MCF 10A (cell line): ENCODE measurements at regions not wholly inside any gene's neighbourhood (a gene's known extent, or its start where the extent isn't known, plus 50 kb on each side); places are given as distances from the start of the nearest gene placed in this dataset.

ENCODE experiments used
- BruUV-seq: library from RNA; stranded (reverse); fragments of 400-500 nt; replicated peaks from 2 replicates; lab custom pipeline; 2021; lab: Mats Ljungman, UMichigan
- CTCF ChIA-PET: fragments of 300-600 bp; sonication (Branson Sonifier 250); formaldehyde crosslinking; extraction: SDS; loops from one replicate; lab custom pipeline; 2021; ENCODE audit warnings: antibody characterized with exemption, inconsistent platforms; lab: Yijun Ruan, JAX
- POLR2A ChIA-PET: fragments of 300-600, 350-650 bp; sonication (Branson Sonifier 250); formaldehyde crosslinking; extraction: SDS; loops from one replicate; lab custom pipeline; 2020; ENCODE audit warnings: antibody characterized with exemption, inconsistent platforms; lab: Yijun Ruan, JAX
- DNase-seq: peaks from one replicate; pipeline ENCODE4 v3.0.0-alpha.2; 2018; ENCODE audit not compliant: unreplicated experiment
- H3K27ac Mint-ChIP-seq: one replicate; pipeline ENCODE4 v1.8.0; 2022; ENCODE audit warnings: mild to moderate bottlenecking, low read depth, mixed read lengths; ENCODE audit not compliant: unreplicated experiment
- H3K27me3 Mint-ChIP-seq: one replicate; pipeline ENCODE4 v1.8.0; 2022; ENCODE audit warnings: mixed read lengths; ENCODE audit not compliant: insufficient read depth, unreplicated experiment
- H3K36me3 Mint-ChIP-seq: one replicate; pipeline ENCODE4 v1.8.0; 2022; ENCODE audit warnings: mild to moderate bottlenecking, moderate library complexity, mixed read lengths; ENCODE audit not compliant: insufficient read depth, unreplicated experiment
- H3K4me1 Mint-ChIP-seq: one replicate; pipeline ENCODE4 v1.8.0; 2022; ENCODE audit warnings: mixed read lengths; ENCODE audit not compliant: insufficient read depth, unreplicated experiment
- H3K4me3 Mint-ChIP-seq: one replicate; pipeline ENCODE4 v1.8.0; 2022; ENCODE audit warnings: mild to moderate bottlenecking, moderate library complexity, mixed read lengths; ENCODE audit not compliant: unreplicated experiment
- H3K9me3 Mint-ChIP-seq: one replicate; pipeline ENCODE4 v1.8.0; 2022; ENCODE audit warnings: mixed read lengths; ENCODE audit not compliant: unreplicated experiment
- CTCF ChIP-seq: fragments of 200-600 bp; IDR thresholded peaks from one replicate; pipeline ENCODE4 v1.8.0; 2022; ENCODE audit warnings: antibody characterized with exemption, mild to moderate bottlenecking; ENCODE audit not compliant: unreplicated experiment
- intact Hi-C: fragments of 100-400 bp; cut with micrococcal nuclease; formaldehyde crosslinking; loops from 2 replicates; pipeline ENCODE4 v1.14.1; 2022

GRCh38 chr6:103027271-103027931 is 1633.9 kb downstream of the GRIK2 start:
- Mint-ChIP-seq H3K27ac (no peak overlapping the region), H3K27me3 (no peaks in the 10 kb centered on the region), H3K4me3 (no peak overlapping the region), H3K36me3 (no peaks in the 10 kb centered on the region), H3K9me3 (no peaks in the 10 kb centered on the region), H3K4me1 (no peaks in the 10 kb centered on the region)
- intact Hi-C loops = no loop called here
- CTCF ChIA-PET = interaction anchor here (0.8 kb wide), 1 partner anchor 11 kb away, joined by 3 read pairs; no protein-coding TSS in a partner anchor
- BruUV-seq = no TSS peak
- POLR2A ChIA-PET = no interaction called here
- TF ChIP-seq CTCF = no peak
- no peak for DNase-seq

- ChIA-PET POLR2A (no interaction called here), CTCF (interaction anchor here (0.6 kb wide), 1 partner anchor 1090 kb away, joined by 3 read pairs; no protein-coding TSS in a partner anchor)
- no peak for DNase-seq
- no TSS peak for BruUV-seq
- no peaks in the 10 kb centered on the region for H3K4me1 Mint-ChIP-seq
- H3K36me3 Mint-ChIP-seq = no peaks in the 10 kb centered on the region
- no peaks in the 10 kb centered on the region for H3K9me3 Mint-ChIP-seq
- no peak for TF ChIP-seq CTCF
- intact Hi-C loops = no loop called here
- no peaks in the 10 kb centered on the region for H3K27me3 Mint-ChIP-seq
- no peak overlapping the region for H3K4me3 Mint-ChIP-seq
- no peak overlapping the region for H3K27ac Mint-ChIP-seq
Observed at GRCh38 chr6:103018426-103018825, 1624.9 kb downstream of the GRIK2 start.

- no TSS peak for BruUV-seq
- H3K4me3 Mint-ChIP-seq = no peak overlapping the region
- no peaks in the 10 kb centered on the region for H3K27me3 Mint-ChIP-seq
Observed at GRCh38 chr6:103017878-103018277, 1624.4 kb downstream of the GRIK2 start.

GRCh38 chr6:103011605-103012004 is 1618.1 kb downstream of the GRIK2 start:
- H3K4me3 Mint-ChIP-seq = no peak overlapping the region
- intact Hi-C loops = no loop called here
- H3K9me3 Mint-ChIP-seq = no peaks in the 10 kb centered on the region
- TF ChIP-seq CTCF = no peak
- CTCF ChIA-PET = interaction anchor here (0.6 kb wide), 1 partner anchor 537 kb away, joined by 3 read pairs; no protein-coding TSS in a partner anchor
- H3K4me1 Mint-ChIP-seq = no peaks in the 10 kb centered on the region
- no TSS peak for BruUV-seq
- no peaks in the 10 kb centered on the region for H3K36me3 Mint-ChIP-seq
- H3K27me3 Mint-ChIP-seq = no peaks in the 10 kb centered on the region
- no peak for DNase-seq
- POLR2A ChIA-PET = no interaction called here
- no peak overlapping the region for H3K27ac Mint-ChIP-seq

More at GRCh38 chr6:103017878-103018277, 1624.4 kb downstream of the GRIK2 start:
- Mint-ChIP-seq H3K9me3 (no peaks in the 10 kb centered on the region), H3K27ac (no peak overlapping the region), H3K4me1 (no peaks in the 10 kb centered on the region), H3K36me3 (no peaks in the 10 kb centered on the region)
- ChIA-PET CTCF (interaction anchor here (0.6 kb wide), 1 partner anchor 1091 kb away, joined by 3 read pairs; no protein-coding TSS in a partner anchor), POLR2A (no interaction called here)
- intact Hi-C loops = no loop called here
- TF ChIP-seq CTCF = no peak
- no peak for DNase-seq
